Kidney glomerular epithelial cell (primary cell): ENCODE measurements at regions not wholly inside any gene's neighbourhood (a gene's known extent, or its start where the extent isn't known, plus 50 kb on each side); places are given as distances from the start of the nearest gene placed in this dataset.
"Not testable (repeated sequence)": the region's sequence is repeated elsewhere in the genome, so short reads cannot be mapped to it uniquely, and the experiment has no call there.

Experiments
- DNase-seq: peaks from one replicate; lab custom pipeline; 2025; lab: John Stamatoyannopoulos, UW

- DNase-seq = no peak
These were observed 298.5 kb upstream of the KDM5D start for GRCh38 chrY:20042993-20043392.

GRCh38 chrY:20025676-20026075 is 281.1 kb upstream of the KDM5D start:
- DNase-seq = no peak

- DNase-seq = not testable (repeated sequence)
These were observed 248.9 kb upstream of the KDM5D start for GRCh38 chrY:19993410-19993809.

- DNase-seq = no peak
These were observed 228.5 kb upstream of the KDM5D start for GRCh38 chrY:19973012-19973411.

GRCh38 chrY:19947702-19948101 is 203.2 kb upstream of the KDM5D start:
- no peak for DNase-seq

GRCh38 chrY:19899011-19899410 is 154.5 kb upstream of the KDM5D start:
- no peak for DNase-seq

GRCh38 chrY:19892076-19892964 is 147.8 kb upstream of the KDM5D start:
- DNase-seq = no peak

- DNase-seq = no peak
These were observed 137.6 kb upstream of the KDM5D start for GRCh38 chrY:19882145-19882544.

GRCh38 chrY:19869715-19870114 is 125.2 kb upstream of the KDM5D start:
- no peak for DNase-seq

GRCh38 chrY:19869281-19869680 is 124.8 kb upstream of the KDM5D start:
- no peak for DNase-seq

GRCh38 chrY:19868647-19869046 is 124.1 kb upstream of the KDM5D start:
- DNase-seq = no peak

- no peak for DNase-seq
These were observed 112.1 kb upstream of the KDM5D start for GRCh38 chrY:19856474-19857135.

GRCh38 chrY:19842972-19843371 is 98.4 kb upstream of the KDM5D start:
- no peak for DNase-seq

GRCh38 chrY:19824136-19824535 is 79.6 kb upstream of the KDM5D start:
- DNase-seq = no peak

GRCh38 chrY:19818546-19818945 is 74.0 kb upstream of the KDM5D start:
- DNase-seq = no peak

GRCh38 chrY:19816920-19817319 is 72.4 kb upstream of the KDM5D start:
- DNase-seq = peak; percentile 1

GRCh38 chrY:19816053-19816823 is 71.7 kb upstream of the KDM5D start:
- DNase-seq = no peak
